Tibial artery (tissue), 4 donors: ENCODE measurements at regions not wholly inside any gene's neighbourhood (a gene's known extent, or its start where the extent isn't known, plus 50 kb on each side); places are given as distances from the start of the nearest gene placed in this dataset.

Source experiments
- DNase-seq, 2 donors: peaks; one replicate each; pipeline ENCODE4 v3.0.0-alpha.2; 2019
- H3K27ac ChIP-seq, 2 donors: fragments of 200-600 bp; sonication (generic) in 1 of 2; 1 replicate in 1 of 2; 2 replicates in 1 of 2; pipeline ENCODE4 v1.5.1; 2018 to 2019; ENCODE audit warnings: mild to moderate bottlenecking in 1 of 2
- H3K27me3 ChIP-seq, 2 donors: fragments of 200-600 bp; sonication (generic) in 1 of 2; one replicate each; pipeline versions ENCODE4 v1.5.1 to v1.6.0; 2016 to 2019
- H3K36me3 ChIP-seq, 3 donors: fragments of 200-600 bp; sonication (generic) in 2 of 3; one replicate each; pipeline ENCODE4 v1.5.1; 2016 to 2019; ENCODE audit warnings: mild to moderate bottlenecking in 2 of 3
- H3K4me1 ChIP-seq, 4 donors: fragments of 200-600 bp; sonication (generic) in 2 of 4; 1 replicate in 3 of 4; 2 replicates in 1 of 4; pipeline ENCODE4 v1.5.1; 2016 to 2019
- H3K4me3 ChIP-seq, 2 donors: fragments of 200-600 bp; sonication (generic) in 1 of 2; 1 replicate in 1 of 2; 2 replicates in 1 of 2; pipeline ENCODE4 v1.5.1; 2018 to 2019; ENCODE audit warnings: mild to moderate bottlenecking in 2 of 2
- H3K9me3 ChIP-seq, 3 donors: fragments of 200-600 bp; sonication (generic) in 1 of 3; one replicate each; pipeline ENCODE4 v1.5.1; 2016 to 2019
- intact Hi-C: fragments of 100-400 bp; cut with DNase I; formaldehyde crosslinking; loops from one replicate; pipeline ENCODE4 v1.15.0; 2023; ENCODE audit warnings: low total_unique reads
- TF ChIP-seq, protein P1 (sequence below), 2 experiments: fragments of 200-600 bp in 1 of 2; fragments of 450-650 bp in 1 of 2; IDR thresholded peaks; one replicate each; pipeline ENCODE4 v1.5.1; 2017 to 2019; ENCODE audit warnings: antibody characterized with exemption in 2 of 2, mild to moderate bottlenecking in 1 of 2, moderate library complexity in 1 of 2

DNA sequence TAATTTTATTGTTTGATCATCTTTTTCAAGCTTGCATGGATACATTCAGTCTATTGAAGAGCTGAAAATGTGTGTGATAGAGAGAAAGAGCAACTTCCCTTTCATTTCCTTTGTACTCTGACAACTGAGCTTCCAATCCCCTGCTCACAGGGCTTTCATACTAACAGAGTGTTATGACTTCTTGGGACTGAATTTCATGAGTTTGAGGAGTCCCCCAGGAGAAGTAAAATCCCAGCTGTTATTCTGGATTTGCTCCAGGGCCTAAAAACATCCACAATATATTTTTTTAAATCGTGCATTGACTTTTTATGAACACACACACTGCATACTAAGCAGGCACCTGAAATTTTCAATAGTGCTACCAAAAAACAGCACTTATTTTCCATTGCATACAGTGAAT lies 195.8 kb upstream of the CAND1 start:
- Histone ChIP-seq H3K36me3 (no peaks in the 10 kb centered on the region), H3K9me3 (no peaks in the 10 kb centered on the region), H3K27ac (no peak overlapping the region), H3K27me3 (peaks cover 0 to 8% of the 10 kb centered on the region in 2 donors), H3K4me1 (peaks cover 0 to 14% (median 6%) of the 10 kb centered on the region in 4 donors), H3K4me3 (no peak overlapping the region)
- DNase-seq = no peak
- TF ChIP-seq, protein P1, sequence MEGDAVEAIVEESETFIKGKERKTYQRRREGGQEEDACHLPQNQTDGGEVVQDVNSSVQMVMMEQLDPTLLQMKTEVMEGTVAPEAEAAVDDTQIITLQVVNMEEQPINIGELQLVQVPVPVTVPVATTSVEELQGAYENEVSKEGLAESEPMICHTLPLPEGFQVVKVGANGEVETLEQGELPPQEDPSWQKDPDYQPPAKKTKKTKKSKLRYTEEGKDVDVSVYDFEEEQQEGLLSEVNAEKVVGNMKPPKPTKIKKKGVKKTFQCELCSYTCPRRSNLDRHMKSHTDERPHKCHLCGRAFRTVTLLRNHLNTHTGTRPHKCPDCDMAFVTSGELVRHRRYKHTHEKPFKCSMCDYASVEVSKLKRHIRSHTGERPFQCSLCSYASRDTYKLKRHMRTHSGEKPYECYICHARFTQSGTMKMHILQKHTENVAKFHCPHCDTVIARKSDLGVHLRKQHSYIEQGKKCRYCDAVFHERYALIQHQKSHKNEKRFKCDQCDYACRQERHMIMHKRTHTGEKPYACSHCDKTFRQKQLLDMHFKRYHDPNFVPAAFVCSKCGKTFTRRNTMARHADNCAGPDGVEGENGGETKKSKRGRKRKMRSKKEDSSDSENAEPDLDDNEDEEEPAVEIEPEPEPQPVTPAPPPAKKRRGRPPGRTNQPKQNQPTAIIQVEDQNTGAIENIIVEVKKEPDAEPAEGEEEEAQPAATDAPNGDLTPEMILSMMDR (IDR thresholded peaks at IDR 0.05) = no peak
- intact Hi-C loops = no loop called here

DNA sequence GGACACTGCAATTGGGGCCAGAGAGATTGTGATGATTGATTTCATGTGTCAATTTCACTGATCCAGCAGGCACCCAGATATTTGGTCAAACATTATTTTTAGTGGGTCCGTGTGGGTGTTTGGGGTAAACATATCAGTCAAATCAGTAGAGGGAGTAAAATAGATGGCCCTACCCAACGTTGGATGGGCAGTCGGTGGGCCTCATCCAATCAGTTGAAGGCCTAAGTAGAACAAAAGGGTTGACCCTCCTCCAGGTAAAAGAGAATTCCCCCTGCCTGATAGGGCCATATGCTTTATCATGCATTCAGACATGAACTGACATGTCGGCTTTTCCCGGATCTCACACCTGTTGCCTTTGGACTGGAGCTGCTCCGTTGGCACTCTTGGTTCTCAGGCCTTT lies 195.1 kb upstream of the CAND1 start:
- Histone ChIP-seq H3K9me3 (no peaks in the 10 kb centered on the region), H3K36me3 (no peaks in the 10 kb centered on the region), H3K4me1 (peaks cover 0 to 7% (median 3%) of the 10 kb centered on the region in 4 donors), H3K27ac (no peak overlapping the region), H3K27me3 (peaks cover 0 to 8% of the 10 kb centered on the region in 2 donors), H3K4me3 (no peak overlapping the region)
- DNase-seq = no peak
- intact Hi-C loops = no loop called here
- TF ChIP-seq, protein P1 (IDR thresholded peaks at IDR 0.05) = no peak

DNA sequence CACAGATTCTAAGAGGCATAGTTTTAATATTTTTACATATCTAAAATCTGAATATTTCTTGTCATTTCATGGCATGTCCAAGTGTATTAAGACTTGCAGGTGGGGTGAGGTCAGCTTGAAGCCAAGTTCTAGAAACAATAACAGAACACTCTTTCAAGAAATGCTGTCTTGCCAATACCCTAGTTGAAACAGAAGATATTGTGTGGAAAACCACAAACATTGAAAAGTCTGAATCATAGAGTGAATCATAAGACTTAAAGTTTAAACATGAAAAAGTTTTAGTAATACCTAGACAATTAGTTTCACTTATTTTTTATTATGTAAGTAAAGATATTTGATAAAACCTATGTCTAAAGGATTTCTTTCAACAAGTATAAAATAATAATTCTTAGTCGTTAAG lies 191.5 kb upstream of the CAND1 start:
- Histone ChIP-seq H3K27ac (no peak overlapping the region), H3K4me3 (no peak overlapping the region), H3K27me3 (no peaks in the 10 kb centered on the region), H3K36me3 (no peaks in the 10 kb centered on the region), H3K4me1 (no peaks in the 10 kb centered on the region), H3K9me3 (no peaks in the 10 kb centered on the region)
- intact Hi-C loops = no loop called here
- TF ChIP-seq, protein P1 (IDR thresholded peaks at IDR 0.05) = no peak
- no peak for DNase-seq

DNA sequence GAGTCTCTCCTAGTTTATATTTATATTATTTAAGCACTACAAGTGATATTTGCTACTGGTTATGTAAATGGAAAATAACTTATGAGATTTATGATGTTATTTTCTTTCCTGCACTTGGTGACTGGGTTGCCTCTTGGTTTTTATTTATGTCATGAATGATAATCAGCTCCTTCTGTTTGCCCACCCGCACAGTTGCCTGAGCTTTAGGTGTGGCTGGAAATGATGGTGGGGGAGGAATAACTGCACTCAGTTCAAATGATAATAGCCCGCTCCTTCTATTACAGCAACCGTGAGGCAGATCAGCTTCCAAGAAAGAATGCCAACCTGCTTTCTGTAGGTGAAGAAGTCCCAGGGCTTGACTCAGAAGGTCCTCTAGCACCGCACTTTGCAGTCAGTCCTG lies 190.2 kb upstream of the CAND1 start:
- no peaks in the 10 kb centered on the region for H3K9me3 ChIP-seq
- intact Hi-C loops = no loop called here
- no peaks in the 10 kb centered on the region for H3K27me3 ChIP-seq
- H3K36me3 ChIP-seq = no peaks in the 10 kb centered on the region
- H3K4me3 ChIP-seq = no peak overlapping the region
- TF ChIP-seq, protein P1 (IDR thresholded peaks at IDR 0.05) = no peak
- DNase-seq = no peak
- H3K4me1 ChIP-seq = no peaks in the 10 kb centered on the region
- no peak overlapping the region for H3K27ac ChIP-seq

DNA sequence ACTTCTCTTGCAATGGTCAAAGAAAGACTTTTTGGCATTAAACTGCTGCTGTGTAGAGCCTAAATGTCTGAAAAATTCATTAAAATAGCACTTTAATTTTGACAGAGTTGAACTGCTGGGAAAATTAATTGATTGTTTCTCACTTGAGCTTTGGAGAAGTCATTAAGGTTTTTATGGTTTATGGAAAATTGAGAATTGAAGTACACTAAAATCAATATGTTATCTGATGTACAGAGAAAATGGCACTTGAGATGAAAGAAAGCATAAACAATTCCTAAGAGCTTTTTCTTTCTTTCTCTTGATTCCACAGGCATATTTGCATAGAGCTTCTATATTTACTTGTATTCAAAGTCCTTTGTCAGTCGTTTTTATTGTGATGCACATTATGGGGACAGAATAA lies 188.5 kb upstream of the CAND1 start:
- Histone ChIP-seq H3K27me3 (no peaks in the 10 kb centered on the region), H3K27ac (no peak overlapping the region), H3K4me3 (no peak overlapping the region), H3K9me3 (no peaks in the 10 kb centered on the region), H3K4me1 (no peaks in the 10 kb centered on the region), H3K36me3 (no peaks in the 10 kb centered on the region)
- no peak for DNase-seq
- TF ChIP-seq, protein P1 (IDR thresholded peaks at IDR 0.05) = no peak
- intact Hi-C loops = no loop called here

DNA sequence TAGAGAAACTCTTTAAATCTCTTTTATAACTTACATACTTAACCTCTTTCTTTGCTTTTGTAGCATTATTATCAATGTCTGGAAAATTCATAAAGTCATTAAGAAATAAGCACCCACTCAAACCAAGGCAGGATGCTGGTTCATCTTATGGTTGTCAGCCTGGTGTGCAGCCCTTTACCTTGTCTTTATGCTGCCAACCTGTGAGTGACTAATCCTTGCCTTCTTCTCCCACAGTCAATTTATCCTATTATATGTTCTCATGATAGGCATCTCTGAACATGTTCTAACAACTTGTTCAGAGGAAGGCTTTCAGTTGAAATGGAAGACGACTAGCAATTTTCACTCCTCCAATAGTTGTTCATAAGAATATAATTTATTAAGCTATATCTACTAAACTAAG lies 186.9 kb upstream of the CAND1 start:
- intact Hi-C loops = no loop called here

More for the DNA sequence above, 186.9 kb upstream of the CAND1 start:
- Histone ChIP-seq H3K9me3 (no peaks in the 10 kb centered on the region), H3K4me3 (no peak overlapping the region), H3K4me1 (no peaks in the 10 kb centered on the region), H3K27ac (no peak overlapping the region), H3K36me3 (no peaks in the 10 kb centered on the region), H3K27me3 (no peaks in the 10 kb centered on the region)
- no peak for DNase-seq
- TF ChIP-seq, protein P1 (IDR thresholded peaks at IDR 0.05) = no peak
